Activated CD4-positive, alpha-beta T cell treated with anti-CD3 and anti-CD28 coated beads for 4 hours (primary cell): ENCODE measurements at regions not wholly inside any gene's neighbourhood (a gene's known extent, or its start where the extent isn't known, plus 50 kb on each side); places are given as distances from the start of the nearest gene placed in this dataset.
"Not testable (repeated sequence)": the region's sequence is repeated elsewhere in the genome, so short reads cannot be mapped to it uniquely, and the experiment has no call there.

Experiments used
- DNase-seq, 2 donors: peaks; one replicate each; pipeline ENCODE4 v3.0.0-alpha.2; 2020

DNA sequence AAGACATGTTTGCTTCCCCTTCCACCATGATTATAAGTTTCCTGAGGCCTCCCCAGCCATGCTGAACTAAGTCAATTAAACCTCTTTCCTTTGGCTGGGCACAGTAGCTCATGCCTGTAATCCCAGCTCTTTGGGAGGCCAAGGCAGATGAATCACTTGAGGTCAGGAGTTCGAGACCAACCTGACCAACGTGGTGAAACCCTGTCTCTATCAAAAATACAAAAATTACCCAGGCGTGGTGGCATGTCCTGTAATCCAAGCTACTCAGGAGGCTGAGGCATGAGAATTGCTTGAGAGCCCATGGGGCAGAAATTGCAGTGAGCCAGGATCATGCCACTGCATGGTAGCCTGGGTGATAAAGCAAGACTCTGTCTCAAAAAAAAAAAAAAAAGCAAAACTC, 130.2 kb upstream of the CDKN3 start:
- DNase-seq, result not testable (repeated sequence)

DNA sequence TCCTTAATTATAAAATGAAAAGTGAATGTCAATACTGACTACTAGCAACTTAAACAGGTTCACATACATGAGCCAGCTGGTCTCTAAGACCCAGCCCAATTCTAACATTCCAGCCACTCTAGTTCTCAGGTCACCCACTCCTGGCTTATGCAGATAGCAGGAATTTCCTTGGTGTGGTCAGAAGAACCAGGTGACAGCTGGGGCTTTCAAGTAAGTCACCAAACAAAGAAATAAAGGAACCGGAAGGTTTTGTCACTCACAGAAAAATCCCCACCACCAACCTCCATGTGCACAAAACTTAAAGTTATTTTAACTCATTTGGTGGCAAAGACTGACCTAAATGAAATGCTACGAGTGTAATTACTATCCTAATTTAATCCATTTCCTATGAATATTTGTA, 129.6 kb upstream of the CDKN3 start:
- no peak for DNase-seq

- DNase-seq, result no peak
These were observed 120.6 kb upstream of the CDKN3 start for GRCh38 chr14:54275997-54276725.

DNA sequence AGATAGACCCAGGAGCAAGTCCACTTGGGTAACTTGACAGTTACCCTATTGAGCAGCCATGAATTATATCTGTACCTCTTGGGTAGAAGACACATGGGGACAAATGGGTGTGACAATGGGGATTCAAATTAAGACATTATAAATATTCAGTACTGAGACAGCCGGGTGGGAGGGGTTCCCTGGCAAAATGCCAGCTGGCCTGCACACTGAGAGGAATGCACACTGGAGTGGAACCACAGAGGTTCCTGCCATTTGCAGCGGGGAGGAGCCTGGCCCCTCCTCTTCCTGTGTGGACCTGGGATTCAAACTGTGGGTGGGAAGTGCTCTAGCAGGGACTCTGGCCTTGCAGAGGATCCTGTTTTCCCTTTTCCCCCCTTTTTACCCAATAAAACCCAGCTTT, 118.7 kb upstream of the CDKN3 start:
- no peak for DNase-seq

GRCh38 chr14:54278665-54279295, 118.0 kb upstream of the CDKN3 start:
- DNase-seq, result no peak

GRCh38 chr14:54282849-54283248, 114.0 kb upstream of the CDKN3 start:
- DNase-seq, result no peak

GRCh38 chr14:54285030-54285429, 111.8 kb upstream of the CDKN3 start:
- no peak for DNase-seq

DNA sequence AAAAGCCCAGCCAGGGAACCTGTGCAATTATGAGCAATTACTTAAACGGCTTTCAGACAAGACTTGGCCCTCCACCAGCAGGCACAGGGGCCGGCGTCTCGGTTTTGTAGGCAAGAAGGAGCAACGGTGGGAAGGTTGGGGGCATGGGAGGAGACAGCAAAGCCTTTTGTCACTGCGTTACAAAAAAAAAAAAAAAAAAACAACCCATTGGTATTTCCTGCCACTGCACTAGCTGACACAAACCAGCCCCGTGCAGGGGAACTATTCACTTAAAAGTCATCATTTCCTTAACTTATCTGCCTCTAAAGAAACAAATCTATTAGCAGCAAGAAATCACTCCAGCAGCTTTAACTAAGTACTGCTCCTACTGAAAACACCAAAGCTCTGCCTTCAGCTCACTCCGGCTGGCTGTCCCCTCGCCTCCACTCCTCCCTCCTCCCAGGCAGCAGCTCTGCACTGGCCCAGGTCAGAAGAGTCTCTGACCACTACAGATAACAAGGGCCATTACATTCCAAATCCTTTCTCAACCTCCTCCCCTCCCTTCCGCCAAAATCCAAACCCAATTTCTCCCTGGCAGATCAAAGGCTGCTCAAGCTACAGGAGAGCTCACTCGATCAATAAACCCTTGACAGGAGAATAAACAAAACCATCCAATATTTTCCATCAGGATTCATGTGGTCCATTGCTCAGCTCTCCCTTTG, 105.2 kb upstream of the CDKN3 start:
- no peak for DNase-seq

GRCh38 chr14:54294802-54295201, 102.0 kb upstream of the CDKN3 start:
- DNase-seq, result no peak

GRCh38 chr14:54299410-54300363, 97.1 kb upstream of the CDKN3 start:
- DNase-seq, result no peak

DNA sequence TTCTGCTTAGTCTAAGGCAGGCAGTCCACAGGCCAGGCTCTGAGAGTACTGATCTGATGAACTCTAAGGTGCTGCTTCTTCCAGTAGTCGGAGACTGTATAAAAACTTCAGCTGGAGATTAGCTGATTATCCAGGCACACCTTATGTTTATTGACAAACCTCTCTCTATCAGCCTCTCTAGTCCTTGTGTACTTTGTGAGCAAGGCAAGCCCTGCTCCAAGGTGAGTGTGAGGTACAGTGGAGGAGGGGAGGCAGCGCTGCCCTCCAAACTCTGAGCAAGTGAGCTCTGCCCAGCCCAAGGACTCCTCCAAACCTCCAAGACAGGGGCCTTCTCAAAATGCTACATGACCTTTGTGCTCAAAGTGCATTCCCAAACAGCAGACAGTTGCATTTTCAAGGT, 95.9 kb upstream of the CDKN3 start:
- DNase-seq, result no peak

- DNase-seq, result no peak
These were observed 95.4 kb upstream of the CDKN3 start for GRCh38 chr14:54301359-54301758.

DNA sequence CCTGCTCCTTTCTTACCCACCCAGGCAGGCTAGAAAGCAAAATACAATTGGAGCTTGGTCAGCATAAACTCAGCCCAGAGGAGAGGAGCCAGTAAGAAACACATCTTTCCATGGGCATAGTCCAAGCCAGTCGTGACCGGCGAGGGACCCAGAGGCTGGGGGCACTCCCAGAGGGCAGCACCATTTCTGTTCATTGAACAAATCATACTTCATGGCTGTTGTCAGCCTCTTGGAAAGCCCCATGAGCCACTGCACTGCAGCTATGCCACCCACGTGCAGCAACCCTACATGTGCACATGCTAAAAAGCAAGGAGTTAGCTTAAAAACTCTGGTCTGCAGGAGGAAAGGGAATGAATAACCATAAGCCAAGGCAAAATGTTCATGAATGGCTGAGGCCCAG, 90.0 kb upstream of the CDKN3 start:
- DNase-seq, result no peak

GRCh38 chr14:54309615-54310014, 87.2 kb upstream of the CDKN3 start:
- DNase-seq, result no peak

DNA sequence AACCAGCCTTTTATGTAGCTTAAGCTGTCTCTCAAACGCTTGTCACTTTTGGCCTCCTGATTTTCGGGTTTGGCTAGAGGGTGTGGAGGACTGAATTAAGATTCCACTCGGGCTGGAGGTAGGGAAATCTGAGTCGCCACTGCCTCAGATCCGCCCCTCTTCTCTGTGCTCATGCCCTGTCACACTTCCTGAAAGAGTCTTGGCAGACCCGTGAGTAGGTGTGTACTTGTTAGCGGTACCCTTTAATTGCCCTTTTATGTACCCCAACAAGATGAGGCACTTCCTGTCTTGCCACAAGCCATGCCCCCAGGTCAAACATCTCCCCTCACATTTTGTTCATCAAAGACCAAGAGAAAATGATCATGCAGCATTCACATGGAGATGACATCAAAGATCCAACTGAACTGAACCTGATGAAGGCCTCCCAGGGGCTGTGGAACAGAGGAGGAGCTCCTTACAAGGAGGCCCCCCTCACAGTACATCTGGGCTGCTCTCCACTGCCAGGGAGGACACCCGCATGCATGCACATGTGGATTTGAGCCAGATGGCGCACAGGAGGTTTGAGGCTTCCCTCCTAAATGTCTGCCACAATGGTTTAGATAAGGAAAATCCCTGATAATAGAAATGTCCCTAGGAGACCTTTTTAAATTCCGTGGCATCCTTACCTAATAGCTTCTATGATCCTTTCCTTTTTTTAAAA, 86.5 kb upstream of the CDKN3 start:
- DNase-seq, result no peak

GRCh38 chr14:54310851-54311228, 86.0 kb upstream of the CDKN3 start:
- no peak for DNase-seq

DNA sequence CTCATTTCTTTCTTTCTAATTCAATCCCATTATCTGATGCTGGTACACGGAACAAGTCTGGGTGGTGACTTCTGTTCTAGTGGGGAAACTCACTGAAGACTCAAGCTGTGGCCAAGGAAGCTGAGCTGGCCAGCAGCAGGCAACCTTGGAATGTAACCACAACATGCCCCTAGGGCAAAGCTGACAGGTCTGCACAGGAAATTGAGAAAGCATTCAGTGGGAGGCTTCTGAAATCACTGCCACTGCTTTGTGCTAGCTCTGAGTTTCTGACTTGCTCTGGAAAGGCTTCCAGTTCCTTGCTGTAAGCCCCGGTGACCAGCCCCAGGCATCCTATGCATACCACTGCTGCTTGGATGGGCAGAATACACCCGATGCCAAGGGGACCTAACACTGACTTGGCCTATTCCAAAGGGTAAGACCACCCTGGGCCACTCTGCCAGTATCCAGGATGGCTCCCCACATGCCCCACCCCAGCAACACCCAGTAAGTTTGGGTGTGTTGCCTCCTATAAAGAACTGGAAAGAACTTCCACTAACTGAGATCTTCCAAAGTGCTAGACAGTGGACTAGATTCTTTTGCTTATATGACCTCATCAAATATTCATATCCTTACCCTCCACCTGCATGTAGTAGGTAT, 84.5 kb upstream of the CDKN3 start:
- no peak for DNase-seq

DNA sequence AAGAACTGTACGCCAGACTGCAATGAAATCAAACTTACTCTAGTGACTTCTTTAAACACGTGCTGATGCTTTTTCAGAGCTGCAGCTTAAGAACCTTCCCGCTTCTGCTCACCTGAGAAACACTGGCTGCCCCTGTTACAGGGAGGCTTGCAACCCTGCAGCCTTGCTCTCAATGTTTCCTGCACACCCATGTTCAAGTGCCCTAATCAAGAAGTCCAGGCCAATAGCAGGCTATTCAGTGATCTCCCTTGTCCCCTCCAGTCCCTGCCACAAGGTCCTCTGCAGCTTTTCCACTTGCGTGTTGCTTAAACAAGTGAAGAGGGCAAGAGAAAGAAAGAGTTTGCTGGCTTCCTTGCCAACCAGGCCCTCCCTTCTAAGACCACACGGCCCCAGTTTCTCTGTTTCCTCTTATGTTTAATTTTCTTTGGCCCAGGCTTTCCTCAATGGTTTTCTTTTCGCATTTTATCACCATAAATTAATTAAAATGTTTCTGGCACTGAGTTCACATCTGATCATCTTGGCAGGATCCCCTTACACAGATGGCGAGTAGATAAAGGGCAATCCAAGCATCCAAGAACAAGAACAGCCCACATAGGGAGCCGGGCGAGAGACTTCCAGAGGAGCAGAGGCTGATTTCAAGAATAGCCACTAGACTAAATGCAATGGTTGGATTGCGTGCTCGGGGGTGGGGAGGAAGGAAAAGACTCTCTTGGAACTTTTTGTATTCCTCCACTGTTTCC, 82.3 kb upstream of the CDKN3 start:
- DNase-seq, result no peak

DNA sequence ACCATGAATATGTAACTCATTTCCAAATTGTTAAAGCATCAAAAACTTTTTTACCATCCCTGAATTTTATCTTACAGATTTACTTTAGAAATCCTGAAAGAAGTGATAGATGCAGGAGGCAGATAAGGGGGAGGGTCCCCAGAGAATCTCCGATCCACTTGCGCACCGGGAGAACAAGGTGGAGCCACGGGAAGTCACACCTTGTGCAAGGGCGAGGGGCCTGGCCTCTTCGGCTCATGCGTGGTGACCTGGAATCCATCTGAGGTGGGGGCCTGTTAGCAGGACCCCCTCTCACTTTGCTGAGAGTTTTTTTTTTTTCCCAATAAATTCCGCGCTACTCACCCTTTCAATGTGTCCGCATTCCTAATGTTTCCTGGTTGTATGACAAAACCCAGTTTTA, 80.2 kb upstream of the CDKN3 start:
- no peak for DNase-seq

DNA sequence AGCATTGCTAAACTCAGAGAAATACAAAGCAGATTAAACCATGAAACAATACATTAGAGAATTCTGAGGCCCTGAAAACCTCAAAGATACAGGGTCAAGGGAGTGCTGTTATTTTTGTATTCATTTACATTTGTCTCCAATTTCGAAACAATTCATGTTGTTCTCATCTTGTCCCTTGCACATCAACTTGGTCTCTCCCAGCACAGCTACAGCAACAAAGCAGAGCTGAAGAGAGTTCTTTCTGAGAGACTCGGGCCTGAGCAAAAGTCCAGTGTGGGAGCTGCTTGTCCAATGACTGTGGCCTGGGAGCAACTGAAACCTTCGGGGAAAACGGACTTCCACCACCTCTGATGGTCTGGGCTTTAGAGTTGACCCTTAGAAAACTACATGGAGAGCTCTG, 79.4 kb upstream of the CDKN3 start:
- no peak for DNase-seq

DNA sequence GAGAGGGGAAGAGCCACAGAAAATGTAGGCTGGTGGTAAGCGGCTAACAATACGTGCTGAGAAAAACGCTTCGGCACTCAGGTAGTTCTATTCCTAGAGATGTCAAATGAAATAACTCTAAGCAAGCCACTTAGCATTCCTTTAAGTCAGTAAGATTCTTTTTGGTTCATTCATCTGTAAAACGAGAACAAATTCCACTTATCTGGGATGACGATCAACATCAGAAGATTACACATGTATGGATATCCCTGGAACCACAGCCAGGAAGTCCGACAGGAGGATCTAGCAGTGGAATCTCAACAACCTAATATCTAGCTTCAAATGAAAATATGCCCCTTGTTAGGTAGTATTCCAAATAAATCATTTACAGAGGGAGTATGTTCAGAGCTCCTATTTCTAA, 74.6 kb upstream of the CDKN3 start:
- no peak for DNase-seq
